ENCODE measurements at regions not wholly inside any gene's neighbourhood (a gene's known extent, or its start where the extent isn't known, plus 50 kb on each side); places are given as distances from the start of the nearest gene placed in this dataset.

DNA sequence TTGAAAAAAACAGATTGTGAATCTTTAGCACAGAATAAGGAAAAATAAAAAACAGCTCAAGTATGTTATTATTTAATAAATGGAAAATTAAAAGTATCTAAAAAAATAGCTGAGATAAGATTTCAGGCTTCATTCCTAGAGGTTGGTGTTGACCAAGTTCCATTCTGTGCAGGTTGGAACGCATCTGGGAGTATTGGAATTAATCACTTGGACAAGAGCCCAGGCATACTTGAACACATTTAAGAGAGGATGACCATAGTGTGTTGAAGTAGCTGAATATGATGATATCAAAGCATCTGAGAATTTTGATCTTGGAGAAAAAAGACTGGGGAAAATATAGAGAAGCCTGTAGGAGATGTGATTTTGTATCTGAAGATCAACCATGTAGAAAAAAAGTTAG lies 54.6 kb upstream of the VCX start:
- TF ChIP-seq CTCF (IDR thresholded peaks at IDR 0.05; ENCODE audit: poor library complexity, severe bottlenecking) (no peak), RAD21 (conservative IDR thresholded peaks at IDR 0.05) (no peak), TAF1 (IDR thresholded peaks at IDR 0.05; ENCODE audit: low read depth) (no peak), POLR2AphosphoS5 (IDR thresholded peaks at IDR 0.05) (no peak), EP300 (conservative IDR thresholded peaks at IDR 0.05; ENCODE audit: poor library complexity, severe bottlenecking) (no peak), EZH2 (IDR thresholded peaks at IDR 0.05; ENCODE audit: borderline replicate concordance, insufficient read depth, low read length, poor library complexity, severe bottlenecking) (no peak), SMC3 (conservative IDR thresholded peaks at IDR 0.05; ENCODE audit: poor library complexity) (no peak), MXI1 (conservative IDR thresholded peaks at IDR 0.05; ENCODE audit: poor library complexity, severe bottlenecking) (no peak)
- TF ChIP-seq, protein P1, sequence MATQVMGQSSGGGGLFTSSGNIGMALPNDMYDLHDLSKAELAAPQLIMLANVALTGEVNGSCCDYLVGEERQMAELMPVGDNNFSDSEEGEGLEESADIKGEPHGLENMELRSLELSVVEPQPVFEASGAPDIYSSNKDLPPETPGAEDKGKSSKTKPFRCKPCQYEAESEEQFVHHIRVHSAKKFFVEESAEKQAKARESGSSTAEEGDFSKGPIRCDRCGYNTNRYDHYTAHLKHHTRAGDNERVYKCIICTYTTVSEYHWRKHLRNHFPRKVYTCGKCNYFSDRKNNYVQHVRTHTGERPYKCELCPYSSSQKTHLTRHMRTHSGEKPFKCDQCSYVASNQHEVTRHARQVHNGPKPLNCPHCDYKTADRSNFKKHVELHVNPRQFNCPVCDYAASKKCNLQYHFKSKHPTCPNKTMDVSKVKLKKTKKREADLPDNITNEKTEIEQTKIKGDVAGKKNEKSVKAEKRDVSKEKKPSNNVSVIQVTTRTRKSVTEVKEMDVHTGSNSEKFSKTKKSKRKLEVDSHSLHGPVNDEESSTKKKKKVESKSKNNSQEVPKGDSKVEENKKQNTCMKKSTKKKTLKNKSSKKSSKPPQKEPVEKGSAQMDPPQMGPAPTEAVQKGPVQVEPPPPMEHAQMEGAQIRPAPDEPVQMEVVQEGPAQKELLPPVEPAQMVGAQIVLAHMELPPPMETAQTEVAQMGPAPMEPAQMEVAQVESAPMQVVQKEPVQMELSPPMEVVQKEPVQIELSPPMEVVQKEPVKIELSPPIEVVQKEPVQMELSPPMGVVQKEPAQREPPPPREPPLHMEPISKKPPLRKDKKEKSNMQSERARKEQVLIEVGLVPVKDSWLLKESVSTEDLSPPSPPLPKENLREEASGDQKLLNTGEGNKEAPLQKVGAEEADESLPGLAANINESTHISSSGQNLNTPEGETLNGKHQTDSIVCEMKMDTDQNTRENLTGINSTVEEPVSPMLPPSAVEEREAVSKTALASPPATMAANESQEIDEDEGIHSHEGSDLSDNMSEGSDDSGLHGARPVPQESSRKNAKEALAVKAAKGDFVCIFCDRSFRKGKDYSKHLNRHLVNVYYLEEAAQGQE (IDR thresholded peaks at IDR 0.05; ENCODE audit: borderline replicate concordance): no peak

Measured in neural cell (in vitro differentiated cells).